Stimulated activated CD4-positive, alpha-beta T cell treated with anti-CD3 and anti-CD28 coated beads, Interleukin-12 subunit alpha, Interleukin-12 subunit beta, amount 100 ng/mL, for 24 hours (primary cell): ENCODE measurements at regions not wholly inside any gene's neighbourhood (a gene's known extent, or its start where the extent isn't known, plus 50 kb on each side); places are given as distances from the start of the nearest gene placed in this dataset.
"Not testable (repeated sequence)": the region's sequence is repeated elsewhere in the genome, so short reads cannot be mapped to it uniquely, and the experiment has no call there.

Source experiments
- DNase-seq, 2 experiments: peaks; one replicate each; pipeline ENCODE4 v3.0.0-alpha.2; 2020; ENCODE audit warnings: low read depth in 2 of 2

DNA sequence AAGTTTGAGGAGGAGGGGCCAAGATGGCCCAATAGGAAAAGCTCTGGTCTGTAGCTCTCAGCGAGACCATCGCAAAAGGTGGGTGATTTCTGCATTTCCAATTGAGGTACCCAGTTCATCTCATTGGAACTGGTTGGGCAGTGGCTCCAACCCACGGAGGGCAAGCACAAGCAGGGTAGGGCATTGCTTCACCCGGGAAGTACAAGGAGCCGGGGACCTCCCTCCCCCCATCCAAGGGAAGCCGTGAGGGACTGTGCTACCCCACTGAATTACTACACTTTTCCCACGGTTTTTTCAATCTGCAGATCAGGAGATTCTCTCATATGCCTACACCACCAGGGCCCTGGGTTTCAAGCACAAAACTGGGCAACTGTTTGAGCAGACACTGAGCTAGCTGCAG, 58.0 kb upstream of the EFCAB3 start:
- no peak for DNase-seq

DNA sequence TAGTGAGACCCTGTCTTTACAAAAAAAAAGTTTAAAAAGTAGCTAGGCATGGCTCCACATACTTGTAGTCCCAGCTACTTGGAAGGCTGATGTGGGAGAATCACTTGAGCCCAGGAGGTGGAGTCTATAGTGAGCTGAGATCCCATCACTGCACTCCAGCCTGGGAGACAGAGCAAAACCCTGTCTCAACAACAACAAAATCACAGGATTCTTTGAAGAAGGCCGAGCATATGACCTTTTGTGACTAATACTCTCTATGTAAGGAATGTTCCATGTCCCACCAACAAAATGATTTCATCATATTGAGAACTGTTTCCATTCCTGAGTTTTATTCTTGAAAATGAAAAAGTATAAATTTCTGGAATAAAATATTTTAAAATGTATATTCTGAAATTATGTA, 58.9 kb upstream of the EFCAB3 start:
- no peak for DNase-seq

DNA sequence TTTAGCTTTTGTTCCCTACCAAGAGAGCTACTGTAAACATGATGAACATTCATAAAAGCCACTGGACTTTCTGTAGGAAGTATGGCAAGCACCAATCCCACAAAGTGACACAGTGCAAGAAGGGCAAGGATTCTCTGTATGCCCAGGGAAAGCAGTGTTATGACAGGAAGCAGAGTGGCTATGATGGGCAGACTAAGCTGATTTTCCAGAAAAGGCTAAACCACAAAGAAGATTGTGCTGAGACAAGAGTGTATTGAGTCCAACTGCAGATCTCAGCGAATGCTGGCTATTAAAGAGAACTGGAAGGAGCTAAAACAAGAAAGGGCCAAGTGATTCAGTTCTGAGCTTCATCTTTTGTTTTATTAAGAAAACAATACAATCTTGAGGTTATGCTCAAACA, 60.5 kb upstream of the EFCAB3 start:
- no peak for DNase-seq

DNA sequence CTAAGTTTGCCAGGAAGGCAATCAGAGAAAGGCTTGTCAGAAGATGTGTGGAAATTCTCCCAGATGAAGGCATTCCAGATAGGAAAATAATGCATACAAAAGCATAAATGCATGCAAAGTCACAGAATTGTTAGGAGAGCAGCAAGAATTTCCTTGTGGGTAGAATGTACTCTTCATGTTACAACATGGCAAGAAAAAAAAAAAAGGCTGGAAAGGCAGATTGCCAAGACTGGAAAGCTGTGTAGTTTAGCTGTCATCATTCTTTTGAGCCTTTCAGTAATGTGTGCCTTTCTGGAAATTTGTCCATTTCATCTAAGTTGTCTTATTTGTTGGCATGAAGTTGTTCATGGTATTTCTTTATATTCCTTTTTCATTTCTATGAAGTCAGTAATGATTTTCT, 71.0 kb upstream of the EFCAB3 start:
- no peak for DNase-seq

DNA sequence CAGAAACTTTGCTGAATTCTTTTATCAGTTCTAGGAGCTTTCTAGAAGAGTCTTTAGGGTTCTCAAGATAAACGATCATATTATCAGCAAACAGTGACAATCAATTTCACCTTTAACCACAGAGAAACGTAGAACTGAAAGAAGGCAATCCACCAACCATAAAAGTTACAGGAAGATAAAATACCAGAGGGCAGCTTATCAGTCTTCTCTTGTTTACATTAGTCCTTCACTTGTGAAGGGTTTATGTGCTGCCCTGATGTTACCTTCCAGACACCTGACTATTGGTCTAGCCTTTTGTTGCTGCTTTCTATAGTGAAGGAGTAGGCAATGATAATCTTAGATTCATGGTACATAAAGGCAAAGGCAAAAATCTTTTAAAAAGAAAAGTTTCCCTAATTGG, 73.2 kb upstream of the EFCAB3 start:
- no peak for DNase-seq

DNA sequence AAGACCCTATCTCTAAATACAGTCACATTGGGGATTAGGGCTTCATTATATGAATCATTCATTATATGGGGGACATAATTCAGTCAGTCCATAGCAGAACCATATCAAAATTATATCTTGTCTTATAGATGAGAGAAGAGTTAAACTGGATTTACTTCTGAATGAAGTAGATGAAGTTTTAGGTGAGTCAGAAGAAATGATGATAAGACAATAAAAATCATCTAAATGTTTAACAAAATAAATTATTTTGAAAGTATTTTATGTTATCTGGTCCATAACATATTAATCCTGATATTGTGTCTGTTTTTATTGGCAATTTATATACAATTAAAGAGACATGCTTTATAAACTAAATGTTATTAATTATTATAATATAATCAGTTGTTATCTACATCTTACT, 76.9 kb upstream of the EFCAB3 start:
- DNase-seq = no peak

DNA sequence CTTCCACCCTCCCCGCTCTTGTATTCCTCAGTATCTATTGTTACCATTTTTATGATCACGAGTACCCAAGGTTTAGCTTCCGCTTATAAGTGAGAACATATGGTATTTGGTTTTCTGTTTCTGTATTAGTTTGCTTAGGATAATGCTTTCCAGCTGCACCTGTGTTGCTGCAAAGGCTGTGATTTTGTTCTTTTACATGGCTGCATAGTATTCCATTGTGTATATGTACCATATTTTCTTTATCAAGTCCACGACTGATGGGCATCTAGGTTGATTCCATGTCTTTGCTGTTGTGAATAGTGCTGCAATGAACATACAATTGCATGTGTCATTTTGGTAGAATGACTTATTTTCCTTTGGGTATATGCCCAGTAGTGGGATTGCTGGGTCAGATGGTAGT, 79.7 kb upstream of the EFCAB3 start:
- no peak for DNase-seq

DNA sequence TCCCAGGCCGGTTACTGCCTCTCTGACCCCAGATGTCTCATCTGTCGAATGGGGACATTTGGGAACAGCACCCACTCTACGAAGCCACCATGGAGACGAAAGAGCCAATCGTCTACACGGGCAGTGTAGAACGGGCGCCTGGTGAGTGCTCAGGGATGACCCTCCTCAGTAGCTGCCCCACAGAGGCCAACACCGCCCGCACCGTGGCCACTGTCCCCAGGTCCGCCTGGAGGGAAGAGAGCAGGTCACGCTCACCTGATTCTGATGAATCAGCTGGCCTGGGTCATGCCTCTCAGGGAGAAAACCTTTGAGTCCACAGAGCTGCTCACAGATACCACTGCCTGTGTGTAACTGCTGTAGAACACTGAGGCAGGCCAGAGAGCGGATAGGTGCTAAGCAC, 105.1 kb upstream of the EFCAB3 start:
- DNase-seq = not testable (repeated sequence)

DNA sequence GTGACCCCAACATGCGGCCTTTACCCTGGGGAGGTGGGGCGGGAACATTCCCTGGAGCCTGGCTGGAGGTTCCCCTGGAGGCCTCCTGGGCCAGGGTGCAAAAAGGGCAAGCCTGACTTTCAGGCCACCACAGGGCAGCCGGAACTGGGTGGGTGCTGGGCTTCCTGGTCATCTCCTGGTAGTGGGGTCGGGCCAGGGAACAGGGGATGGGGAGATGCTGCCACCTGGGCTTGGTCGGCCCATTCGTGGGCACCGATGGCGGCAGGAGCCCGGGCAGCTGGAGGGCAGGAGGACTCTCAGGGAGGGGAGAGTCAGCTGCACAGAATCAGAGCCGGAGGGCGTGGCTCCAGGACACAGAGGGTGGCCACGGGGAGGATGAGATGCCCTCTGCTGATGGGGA, 112.0 kb upstream of the EFCAB3 start:
- DNase-seq = not testable (repeated sequence)

DNA sequence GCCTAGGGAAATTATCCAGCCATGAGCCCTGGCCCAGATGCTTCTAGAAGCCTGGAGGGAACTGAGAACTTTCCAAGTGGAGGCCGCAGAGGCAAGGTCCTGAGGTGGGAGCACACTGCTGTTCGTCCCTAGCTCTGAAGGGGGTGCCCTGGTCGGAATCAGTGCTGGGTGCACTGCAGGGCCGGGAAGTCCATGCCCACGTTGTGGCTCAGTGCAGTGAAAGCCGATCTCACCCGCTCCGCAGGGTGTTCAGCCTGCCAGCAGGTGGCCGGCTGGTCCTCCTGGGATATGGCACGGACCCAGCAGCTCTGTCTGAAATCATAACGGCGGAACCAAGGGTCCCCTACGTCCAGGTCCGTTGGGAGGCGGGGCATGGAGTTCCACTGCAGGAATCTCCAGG, 115.4 kb upstream of the EFCAB3 start:
- not testable (repeated sequence) for DNase-seq

DNA sequence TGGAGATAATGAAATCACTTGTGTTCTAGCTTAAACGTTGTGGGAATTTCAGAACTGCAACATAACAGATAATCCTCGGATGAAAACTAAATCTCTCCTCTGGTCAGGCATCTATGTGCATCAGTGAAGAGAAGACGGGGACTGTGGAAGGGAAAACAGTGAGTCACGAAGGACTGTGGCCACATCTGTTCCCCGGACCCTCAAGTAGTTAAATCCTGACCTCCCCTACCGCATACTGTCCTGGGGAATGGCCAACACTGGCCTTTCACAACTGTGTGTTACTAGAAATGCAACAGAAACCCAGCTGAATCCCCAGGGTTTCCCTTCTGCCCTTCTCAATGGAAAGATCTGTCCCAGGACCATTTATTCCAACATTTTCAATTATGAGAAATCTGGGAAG, 124.6 kb upstream of the EFCAB3 start:
- DNase-seq = not testable (repeated sequence)

DNA sequence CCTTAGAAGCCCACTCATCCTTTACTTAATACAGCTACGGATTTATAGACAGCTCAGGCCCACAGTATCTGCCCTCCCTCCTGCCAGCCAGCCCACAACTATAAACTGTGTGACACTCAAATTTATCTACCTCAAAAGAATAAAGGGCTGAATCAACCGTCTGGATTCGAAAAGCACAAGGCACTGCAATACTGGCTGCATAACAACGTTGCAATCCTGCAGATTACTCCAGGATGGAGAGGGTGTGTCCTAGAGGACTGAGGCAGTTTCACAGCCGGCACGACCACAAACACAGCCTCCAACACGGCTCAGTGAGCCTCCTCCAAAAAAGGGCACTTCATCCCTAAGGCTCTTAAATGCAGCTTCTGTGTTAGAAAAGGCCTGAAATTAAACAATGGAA, 138.3 kb upstream of the EFCAB3 start:
- DNase-seq = not testable (repeated sequence)

DNA sequence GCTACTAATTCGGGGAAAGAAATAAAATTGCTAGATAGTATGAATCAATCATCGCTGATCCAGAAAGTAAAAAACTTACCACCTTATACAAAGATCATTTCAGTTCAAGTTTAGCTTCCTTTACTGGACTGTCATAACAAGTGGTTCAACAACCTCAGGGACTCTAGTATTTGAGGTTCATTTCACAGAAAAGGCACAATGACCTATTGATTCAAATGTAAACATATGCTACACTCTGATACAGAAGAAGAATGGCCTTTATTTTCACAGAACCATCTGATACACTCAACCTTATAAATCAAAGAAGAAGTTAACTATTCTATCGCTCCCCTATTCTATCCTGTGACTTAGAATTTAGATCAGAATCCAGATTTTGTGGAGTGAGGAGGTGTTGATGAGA, 140.8 kb upstream of the EFCAB3 start:
- DNase-seq = not testable (repeated sequence)

DNA sequence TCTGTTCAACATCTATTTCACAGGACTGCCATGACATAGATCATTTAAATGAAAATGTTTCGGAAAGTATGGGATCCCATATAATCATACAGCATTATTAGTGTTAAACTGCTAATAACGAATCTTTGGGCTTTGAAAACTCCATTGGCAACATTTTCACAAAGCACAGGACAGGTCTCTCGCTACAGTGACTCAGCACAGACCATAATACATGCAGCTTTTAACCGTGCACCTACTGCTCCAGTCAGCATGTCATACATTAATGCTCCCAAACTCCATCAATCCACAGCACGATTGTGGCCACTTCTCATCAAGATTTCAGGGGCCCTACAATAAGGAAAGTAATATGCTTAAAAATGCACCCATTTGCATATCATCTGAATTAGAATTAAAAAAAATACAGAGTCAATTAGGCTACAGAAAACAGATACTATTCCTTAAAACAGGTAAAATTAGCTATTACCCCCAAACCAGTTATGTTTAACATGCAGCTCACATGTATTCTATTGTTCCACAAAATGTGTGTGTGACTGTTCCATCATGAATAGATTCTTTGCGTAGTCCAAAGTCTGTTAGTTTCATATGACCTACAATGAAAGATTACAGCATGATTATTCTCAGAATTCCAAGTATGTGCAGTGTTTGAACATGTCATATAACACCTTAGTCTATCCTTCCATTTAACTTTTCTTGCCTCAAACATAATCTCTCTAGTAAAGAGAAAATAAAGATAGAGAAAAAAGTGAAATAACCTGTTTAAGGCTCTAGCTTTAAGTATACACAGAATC, 141.6 kb upstream of the EFCAB3 start:
- not testable (repeated sequence) for DNase-seq

DNA sequence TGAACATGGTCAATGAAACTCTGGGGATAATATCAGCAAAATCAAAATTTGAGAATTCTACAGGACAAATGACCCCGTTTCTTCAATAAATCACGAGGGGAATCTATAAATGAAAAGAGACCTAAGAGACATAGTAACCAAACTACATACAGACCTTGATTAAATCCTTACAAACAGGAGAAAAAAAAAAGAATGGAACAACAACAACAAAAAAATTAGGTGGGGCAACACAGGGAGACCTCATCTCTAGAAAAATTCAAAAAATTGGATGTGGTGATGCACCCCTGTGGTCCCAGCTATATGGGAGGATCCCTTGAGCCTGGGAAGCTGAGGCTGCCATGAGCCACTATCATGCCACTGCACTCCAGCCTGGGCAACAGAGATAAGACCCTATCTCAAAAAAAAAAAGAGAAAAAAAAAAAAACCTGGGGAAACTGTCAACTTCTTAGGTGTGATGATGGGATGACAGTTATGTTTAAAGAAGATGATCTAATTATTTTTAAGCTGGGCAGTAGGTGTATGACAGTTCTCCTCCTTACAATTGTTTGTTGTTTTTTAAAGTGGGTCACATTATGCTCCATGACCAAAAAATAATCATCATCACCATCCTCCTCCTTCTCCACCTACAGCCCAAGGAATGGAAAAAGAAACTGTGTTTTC, 146.4 kb upstream of the EFCAB3 start:
- not testable (repeated sequence) for DNase-seq

DNA sequence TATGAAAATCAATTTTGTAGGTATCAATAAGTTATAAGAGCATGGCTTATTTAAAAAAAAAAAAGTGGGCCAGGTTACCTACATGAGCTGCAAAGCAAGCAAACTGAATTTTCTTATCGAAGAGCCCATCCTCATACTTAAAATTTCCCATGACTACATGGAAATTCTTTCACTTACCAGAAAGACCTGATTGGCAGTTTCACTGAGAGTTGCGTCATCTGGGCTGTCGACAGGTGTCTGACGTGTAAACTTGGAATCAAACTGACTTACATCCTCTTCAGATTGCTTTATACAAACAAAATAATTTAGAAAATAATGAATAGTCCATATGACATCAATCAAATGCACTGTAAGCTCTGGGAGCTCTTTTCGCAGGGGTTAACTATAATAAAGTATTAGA, 149.1 kb upstream of the EFCAB3 start:
- DNase-seq = not testable (repeated sequence)

DNA sequence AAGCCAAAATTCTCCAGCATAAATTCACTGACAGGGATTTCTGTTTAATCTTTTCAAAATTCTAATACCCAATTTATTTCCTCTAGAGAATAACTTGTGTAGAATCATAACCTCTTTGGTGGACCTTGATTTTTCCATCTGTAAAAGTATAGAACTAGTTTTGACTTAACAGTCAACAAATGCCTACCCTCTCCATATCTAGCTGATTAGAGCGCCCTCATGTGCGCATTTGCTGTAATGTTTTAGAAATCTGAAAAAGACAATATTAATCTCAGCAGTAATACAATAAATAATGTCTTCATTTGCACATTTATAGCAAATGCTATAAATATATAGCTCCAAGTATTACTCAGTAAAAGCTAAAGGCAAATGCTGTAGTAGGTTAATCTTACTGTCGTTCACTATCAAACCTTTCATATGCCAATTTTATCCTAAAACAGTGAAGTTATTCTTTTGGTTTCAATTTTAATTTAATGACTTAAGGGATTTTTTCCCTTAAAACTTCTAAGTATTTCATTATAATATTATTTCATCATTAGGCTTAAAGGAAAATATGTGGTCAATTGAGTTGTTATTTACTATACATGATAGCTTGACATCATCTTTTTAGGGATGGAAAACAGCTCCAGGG, 153.6 kb upstream of the EFCAB3 start:
- peak in 1 of 2 experiments; percentile 3 for DNase-seq

DNA sequence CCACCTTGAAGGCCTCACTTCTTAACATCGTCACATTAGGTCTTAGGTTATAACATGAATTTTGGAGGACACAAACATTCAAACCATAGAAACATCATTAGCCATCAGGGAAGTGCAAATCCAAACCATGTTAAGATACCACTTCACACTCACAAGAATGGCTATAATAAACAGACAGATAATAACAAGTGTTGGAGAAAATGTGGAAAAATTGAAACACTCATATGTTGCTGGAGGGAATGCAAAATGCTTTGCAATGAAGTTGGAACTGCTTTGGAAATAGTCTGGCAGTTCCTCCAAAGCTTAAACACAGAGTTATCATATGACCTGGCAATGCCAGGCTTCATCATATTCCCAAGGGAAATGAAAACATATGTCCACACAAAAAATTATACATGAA, 156.8 kb upstream of the EFCAB3 start:
- DNase-seq = not testable (repeated sequence)

DNA sequence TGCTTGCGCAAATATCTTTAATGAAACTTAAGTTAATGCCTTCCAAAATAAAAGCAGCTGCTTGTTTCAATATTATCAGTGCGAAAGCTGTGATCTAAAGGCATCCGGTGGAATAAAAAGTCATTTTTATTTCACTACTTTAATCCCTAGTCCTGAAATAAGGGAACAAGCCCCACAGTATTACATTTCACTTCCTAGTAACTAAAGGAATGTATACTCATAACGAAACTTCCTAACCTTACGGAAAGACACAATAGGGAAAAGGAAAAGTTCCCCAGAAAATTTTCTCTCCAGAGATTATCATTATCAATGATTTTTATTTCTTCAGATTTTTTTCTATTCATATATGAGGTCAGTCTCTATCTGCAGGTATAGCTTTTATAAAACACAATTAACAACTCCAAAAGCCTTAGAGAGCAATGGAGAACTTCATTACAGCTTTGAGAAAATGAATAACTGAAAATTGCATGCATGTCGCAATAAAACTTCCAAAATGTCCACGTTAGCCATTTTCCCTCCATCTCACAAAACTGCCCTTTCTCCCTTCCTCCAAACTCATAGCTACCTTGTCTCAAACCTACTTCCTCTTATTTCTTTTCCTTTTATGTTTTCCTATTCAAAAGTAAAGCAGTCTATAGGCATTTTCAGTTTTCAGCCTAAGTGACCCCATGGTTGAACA, 154.3 kb upstream of the MED13 start:
- no peak for DNase-seq

DNA sequence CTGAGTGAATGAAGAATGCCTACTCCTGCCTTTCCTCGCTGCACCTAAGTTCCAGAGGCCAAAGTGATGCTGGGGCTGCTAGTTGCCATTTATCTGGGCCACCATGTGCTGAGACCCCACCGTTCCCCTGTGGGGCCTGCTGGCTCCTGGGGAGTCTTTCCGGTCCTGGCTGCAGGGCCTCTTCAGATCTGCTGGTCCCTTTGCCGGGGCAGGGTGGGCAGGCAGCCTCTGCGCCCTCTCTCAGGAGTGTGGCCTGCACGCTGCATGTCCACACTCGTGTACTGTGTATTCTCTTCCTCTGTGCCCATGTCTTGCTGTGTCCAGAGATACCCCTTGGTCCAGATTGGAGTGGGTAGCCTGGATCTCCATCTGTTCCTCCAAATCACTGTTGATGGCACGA, 151.8 kb upstream of the MED13 start:
- DNase-seq = no peak

DNA sequence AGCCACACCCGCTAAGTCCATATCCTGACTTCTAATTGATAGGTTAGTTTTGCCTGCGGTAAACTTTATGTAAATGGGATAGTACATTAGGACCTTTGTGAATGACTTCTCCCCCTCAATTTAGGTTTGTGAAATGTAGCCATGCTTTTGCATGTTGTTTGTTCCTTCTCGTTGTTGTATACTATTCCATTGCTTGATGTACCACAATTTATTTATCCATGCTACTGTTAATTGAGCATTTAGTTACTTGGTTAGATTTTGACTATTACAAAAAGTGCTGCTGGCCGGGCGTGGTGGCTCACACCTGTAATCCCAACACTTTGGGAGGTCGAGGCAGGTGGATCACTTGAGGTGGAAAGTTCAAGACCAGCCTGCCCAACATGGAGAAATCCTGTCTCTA, 150.8 kb upstream of the MED13 start:
- DNase-seq = not testable (repeated sequence)

DNA sequence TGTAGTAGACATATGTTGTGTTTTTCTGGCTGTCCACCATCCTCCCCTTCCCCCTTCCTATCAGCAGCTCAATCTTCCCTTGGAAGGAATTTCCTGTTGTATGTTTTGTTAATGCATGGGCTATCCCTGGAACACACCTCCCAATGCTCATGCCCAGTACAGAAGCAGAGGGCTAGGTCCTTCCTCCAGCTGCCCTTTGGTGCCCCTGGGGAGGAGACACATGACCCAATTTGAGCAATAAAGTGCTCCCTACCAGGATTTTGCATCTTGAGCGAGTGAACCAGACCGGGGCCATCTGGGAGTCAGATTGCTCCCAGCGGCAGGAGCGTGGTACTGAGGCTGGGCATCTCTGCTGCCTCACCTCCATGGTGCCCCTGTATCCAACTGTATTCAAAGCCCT, 141.5 kb upstream of the MED13 start:
- DNase-seq = no peak
